H9 (cell line): ENCODE measurements at regions not wholly inside any gene's neighbourhood (a gene's known extent, or its start where the extent isn't known, plus 50 kb on each side); places are given as distances from the start of the nearest gene placed in this dataset.

Experiments
- DNase-seq: peaks from one replicate; pipeline ENCODE4 v3.0.0-alpha.2; 2017
- H2AFZ ChIP-seq: one replicate; pipeline ENCODE4 v1.6.1; 2013; ENCODE audit warnings: mild to moderate bottlenecking, low read length, control low read depth, moderate library complexity
- H2AK5ac ChIP-seq: 2 replicates; pipeline ENCODE4 v1.6.1; 2013; ENCODE audit warnings: low read length, control low read depth, mixed read lengths; ENCODE audit not compliant: insufficient read length
- H2BK120ac ChIP-seq: one replicate; pipeline ENCODE4 v1.6.1; 2013; ENCODE audit warnings: low read depth, mild to moderate bottlenecking, low read length, control low read depth, inconsistent platforms; ENCODE audit not compliant: poor library complexity, severe bottlenecking
- H2BK12ac ChIP-seq: 2 replicates; pipeline ENCODE4 v1.6.1; 2013; ENCODE audit warnings: low read length, control low read depth, mixed read lengths, low read depth; ENCODE audit not compliant: insufficient read length
- H2BK15ac ChIP-seq: 2 replicates; pipeline ENCODE4 v1.6.1; 2013; ENCODE audit warnings: low read depth, low read length, control low read depth
- H2BK20ac ChIP-seq: one replicate; pipeline ENCODE4 v1.6.1; 2013; ENCODE audit warnings: low read depth, mild to moderate bottlenecking, low read length, control low read depth, inconsistent platforms; ENCODE audit not compliant: poor library complexity, severe bottlenecking
- H2BK5ac ChIP-seq: 2 replicates; pipeline ENCODE4 v1.6.1; 2013; ENCODE audit warnings: low read length, control low read depth, mixed read lengths; ENCODE audit not compliant: insufficient read length
- H3K14ac ChIP-seq: 2 replicates; pipeline ENCODE4 v1.6.1; 2013; ENCODE audit warnings: low read length, control low read depth; ENCODE audit not compliant: insufficient read depth
- H3K18ac ChIP-seq: 2 replicates; pipeline ENCODE4 v1.6.1; 2013; ENCODE audit warnings: low read depth, mild to moderate bottlenecking, mixed read lengths, low read length, control low read depth; ENCODE audit not compliant: insufficient read length
- H3K23ac ChIP-seq: 2 replicates; pipeline ENCODE4 v1.6.1; 2013; ENCODE audit warnings: low read length, control low read depth, mixed read lengths, low read depth; ENCODE audit not compliant: insufficient read length
- H3K23me2 ChIP-seq: 2 replicates; pipeline ENCODE4 v1.6.1; 2013; ENCODE audit warnings: low read depth, mild to moderate bottlenecking, mixed read lengths, low read length, control low read depth; ENCODE audit not compliant: insufficient read length, poor library complexity, severe bottlenecking
- H3K27ac ChIP-seq: 2 replicates; pipeline ENCODE4 v1.5.1; 2013; ENCODE audit warnings: low read length, control low read depth, mixed read lengths, low read depth; ENCODE audit not compliant: insufficient read length
- H3K27me3 ChIP-seq: 2 replicates; pipeline ENCODE4 v1.6.1; 2013; ENCODE audit warnings: low read length, control low read depth, inconsistent platforms; ENCODE audit not compliant: insufficient read depth
- H3K4ac ChIP-seq: 2 replicates; pipeline ENCODE4 v1.6.1; 2013; ENCODE audit warnings: low read depth, mild to moderate bottlenecking, control low read depth, inconsistent platforms, low read length, moderate library complexity
- H3K4me1 ChIP-seq: 2 replicates; pipeline ENCODE4 v1.6.1; 2013; ENCODE audit warnings: low read length, control low read depth, inconsistent platforms; ENCODE audit not compliant: insufficient read depth
- H3K4me2 ChIP-seq: 2 replicates; pipeline ENCODE4 v1.6.1; 2013; ENCODE audit warnings: low read length, control low read depth, mixed read lengths; ENCODE audit not compliant: insufficient read length, insufficient read depth
- H3K56ac ChIP-seq: 2 replicates; pipeline ENCODE4 v1.6.1; 2013; ENCODE audit warnings: low read depth, mild to moderate bottlenecking, mixed read lengths, low read length, control low read depth; ENCODE audit not compliant: insufficient read length
- H3K79me1 ChIP-seq: 2 replicates; pipeline ENCODE4 v1.6.1; 2013; ENCODE audit warnings: low read depth, mild to moderate bottlenecking, moderate library complexity, low read length, control low read depth, inconsistent platforms; ENCODE audit not compliant: insufficient read depth, poor library complexity, severe bottlenecking
- H3K79me2 ChIP-seq: 2 replicates; pipeline ENCODE4 v1.6.1; 2013; ENCODE audit warnings: low read length, control low read depth, inconsistent platforms; ENCODE audit not compliant: insufficient read depth
- H3K9ac ChIP-seq: 2 replicates; pipeline ENCODE4 v1.6.1; 2013; ENCODE audit warnings: low read length, control low read depth, mixed read lengths; ENCODE audit not compliant: insufficient read length; ENCODE audit errors: extremely low read depth
- H3K9me3 ChIP-seq: one replicate; pipeline ENCODE4 v1.6.1; 2013; ENCODE audit warnings: low read depth, low read length, inconsistent platforms; ENCODE audit not compliant: control insufficient read depth
- H3T11ph ChIP-seq: one replicate; pipeline ENCODE4 v1.6.1; 2013; ENCODE audit warnings: mild to moderate bottlenecking, low read length, control low read depth, inconsistent platforms
- H4K20me1 ChIP-seq: one replicate; pipeline ENCODE4 v1.6.1; 2013; ENCODE audit not compliant: control insufficient read depth, insufficient read length, insufficient read depth
- H4K5ac ChIP-seq: 2 replicates; pipeline ENCODE4 v1.6.1; 2013; ENCODE audit warnings: low read depth, mild to moderate bottlenecking, mixed read lengths, low read length, control low read depth; ENCODE audit not compliant: insufficient read length
- H4K8ac ChIP-seq: replicated peaks from 2 replicates; pipeline ENCODE4 v1.6.1; 2013; ENCODE audit warnings: low read length, control low read depth, mixed read lengths, low read depth; ENCODE audit not compliant: insufficient read length
- H4K91ac ChIP-seq: 2 replicates; pipeline ENCODE4 v1.6.1; 2013; ENCODE audit warnings: low read depth, mild to moderate bottlenecking, moderate library complexity, mixed read lengths, low read length, control low read depth; ENCODE audit not compliant: insufficient read length
- H3K27ac Mint-ChIP-seq, 3 experiments: 2 replicates in 2 of 3; 3 replicates in 1 of 3; pipeline ENCODE4 v1.8.0; 2020 to 2021; ENCODE audit warnings: mixed read lengths in 3 of 3, mild to moderate bottlenecking in 1 of 3, moderate library complexity in 1 of 3
- H3K27me3 Mint-ChIP-seq: 2 replicates; pipeline ENCODE4 v1.8.0; 2021; ENCODE audit warnings: low read depth, mild to moderate bottlenecking, moderate library complexity, mixed read lengths
- H3K36me3 Mint-ChIP-seq, 3 experiments: 2 replicates in 2 of 3; 3 replicates in 1 of 3; pipeline ENCODE4 v1.8.0; 2020 to 2021; ENCODE audit warnings: low read depth in 3 of 3, mixed read lengths in 3 of 3; ENCODE audit not compliant: insufficient read depth in 1 of 3
- H3K4me1 Mint-ChIP-seq, 2 experiments: 2 replicates each; pipeline ENCODE4 v1.8.0; 2020; ENCODE audit warnings: mixed read lengths in 2 of 2
- H3K4me3 Mint-ChIP-seq, 2 experiments: 2 replicates in 1 of 2; 3 replicates in 1 of 2; pipeline ENCODE4 v1.8.0; 2020 to 2021; ENCODE audit warnings: mild to moderate bottlenecking in 2 of 2, mixed read lengths in 2 of 2, moderate library complexity in 1 of 2
- H3K9me3 Mint-ChIP-seq, 2 experiments: 2 replicates in 1 of 2; 3 replicates in 1 of 2; pipeline ENCODE4 v1.8.0; 2020; ENCODE audit warnings: mild to moderate bottlenecking in 2 of 2, mixed read lengths in 2 of 2, moderate library complexity in 1 of 2
- WGBS: extraction: QIAGEN DNeasy Blood & Tissue Kit; methylation state at CpG from one replicate; pipeline ENCODE4 v1.1.7; 2013; ENCODE audit warnings: missing lambda C conversion rate, low lambda C conversion rate, mixed read lengths; ENCODE audit not compliant: insufficient read length; ENCODE audit errors: extremely low coverage; 5-methylcytosine and 5-hydroxymethylcytosine counted together
- TF ChIP-seq, protein P1 (sequence below): fragments of 200-600 bp; sonication (generic); conservative IDR thresholded peaks from 3 replicates; pipeline ENCODE4 v1.8.0; 2021; ENCODE audit warnings: antibody characterized with exemption, mild to moderate bottlenecking

DNA sequence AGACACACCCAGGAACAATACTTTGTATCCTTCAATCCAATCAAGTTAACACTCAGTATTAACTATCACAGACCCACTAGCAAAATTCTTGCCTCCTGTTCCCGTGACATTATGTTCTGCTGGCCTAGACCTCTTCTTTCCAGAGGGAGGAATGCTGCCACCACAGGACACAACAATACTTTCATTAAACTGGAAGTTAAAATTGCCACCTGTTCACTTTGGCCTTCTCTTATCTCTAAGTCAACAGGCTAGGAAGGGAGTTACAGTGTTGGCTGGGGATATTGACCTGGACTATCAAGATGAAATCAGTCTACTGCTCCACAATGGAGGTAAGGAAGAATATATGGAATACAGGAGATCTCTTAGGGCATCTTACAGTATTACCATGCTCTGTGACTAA is 1000.4 kb upstream of the GBE1 start:
- H3K4me1 ChIP-seq, result no peaks in the 10 kb centered on the region
- TF ChIP-seq, protein P1, sequence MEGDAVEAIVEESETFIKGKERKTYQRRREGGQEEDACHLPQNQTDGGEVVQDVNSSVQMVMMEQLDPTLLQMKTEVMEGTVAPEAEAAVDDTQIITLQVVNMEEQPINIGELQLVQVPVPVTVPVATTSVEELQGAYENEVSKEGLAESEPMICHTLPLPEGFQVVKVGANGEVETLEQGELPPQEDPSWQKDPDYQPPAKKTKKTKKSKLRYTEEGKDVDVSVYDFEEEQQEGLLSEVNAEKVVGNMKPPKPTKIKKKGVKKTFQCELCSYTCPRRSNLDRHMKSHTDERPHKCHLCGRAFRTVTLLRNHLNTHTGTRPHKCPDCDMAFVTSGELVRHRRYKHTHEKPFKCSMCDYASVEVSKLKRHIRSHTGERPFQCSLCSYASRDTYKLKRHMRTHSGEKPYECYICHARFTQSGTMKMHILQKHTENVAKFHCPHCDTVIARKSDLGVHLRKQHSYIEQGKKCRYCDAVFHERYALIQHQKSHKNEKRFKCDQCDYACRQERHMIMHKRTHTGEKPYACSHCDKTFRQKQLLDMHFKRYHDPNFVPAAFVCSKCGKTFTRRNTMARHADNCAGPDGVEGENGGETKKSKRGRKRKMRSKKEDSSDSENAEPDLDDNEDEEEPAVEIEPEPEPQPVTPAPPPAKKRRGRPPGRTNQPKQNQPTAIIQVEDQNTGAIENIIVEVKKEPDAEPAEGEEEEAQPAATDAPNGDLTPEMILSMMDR, result no peak
- no peak overlapping the region for H3K14ac ChIP-seq
- no peak overlapping the region for H3K56ac ChIP-seq
- H2BK120ac ChIP-seq, result no peak overlapping the region
- peaks cover 0 to 6% of the 10 kb centered on the region in 2 experiments; a peak in 2 of 5 replicates for H3K9me3 Mint-ChIP-seq
- no peak overlapping the region for H2BK15ac ChIP-seq
- no peak overlapping the region for H3K23ac ChIP-seq
- peaks cover 10 to 13% of the 10 kb centered on the region in 2 experiments for H3K4me1 Mint-ChIP-seq
- H4K91ac ChIP-seq, result no peak overlapping the region
- no peak overlapping the region for H2BK5ac ChIP-seq
- H2BK12ac ChIP-seq, result no peak overlapping the region
- DNase-seq, result no peak
- H2AK5ac ChIP-seq, result no peak overlapping the region
- no peaks in the 10 kb centered on the region for H3K27me3 ChIP-seq
- H3K9ac ChIP-seq, result no peak overlapping the region
- H4K8ac ChIP-seq, result no peak overlapping the region
- H3T11ph ChIP-seq, result no peak overlapping the region
- no peaks in the 10 kb centered on the region for H3K27me3 Mint-ChIP-seq
- no peak overlapping the region for H3K4ac ChIP-seq
- no CpG with 5 or more reads among the region's 1 CpG for WGBS
- no peak overlapping the region for H3K18ac ChIP-seq
- H3K9me3 ChIP-seq, result no peaks in the 10 kb centered on the region
- H2AFZ ChIP-seq, result no peak overlapping the region
- no peak overlapping the region for H2BK20ac ChIP-seq
- H3K27ac Mint-ChIP-seq, result no peak overlapping the region
- no peak overlapping the region for H3K4me3 Mint-ChIP-seq
- no peaks in the 10 kb centered on the region for H3K23me2 ChIP-seq
- H3K79me2 ChIP-seq, result no peaks in the 10 kb centered on the region
- H4K5ac ChIP-seq, result no peak overlapping the region
- no peaks in the 10 kb centered on the region for H4K20me1 ChIP-seq
- H3K36me3 Mint-ChIP-seq, result peaks cover 0 to 2% (median 0%) of the 10 kb centered on the region in 3 experiments; a peak in 2 of 7 replicates
- H3K27ac ChIP-seq, result no peak overlapping the region
- no peaks in the 10 kb centered on the region for H3K79me1 ChIP-seq
- no peak overlapping the region for H3K4me2 ChIP-seq
